CD4-positive, alpha-beta T cell (primary cell): ENCODE measurements at regions not wholly inside any gene's neighbourhood (a gene's known extent, or its start where the extent isn't known, plus 50 kb on each side); places are given as distances from the start of the nearest gene placed in this dataset.

Experiments used
- ATAC-seq: fragments of 200-7000 bp; cut with Tn5 transposase; one replicate; pipeline ENCODE4 v1.10.0; 2022; ENCODE audit warnings: mild to moderate bottlenecking; ENCODE audit not compliant: poor library complexity
- CTCF ChIA-PET: fragments of 350-600 bp; sonication (Branson Sonifier 250); formaldehyde crosslinking; loops from one replicate; lab custom pipeline; 2021; ENCODE audit warnings: antibody characterized with exemption, inconsistent platforms; lab: Charles Lee
- POLR2A ChIA-PET: fragments of 350-600 bp; sonication (Branson Sonifier 250); formaldehyde crosslinking; loops from one replicate; lab custom pipeline; 2021; ENCODE audit warnings: antibody characterized with exemption, inconsistent platforms; lab: Charles Lee
- DNase-seq, 14 experiments: peaks; one replicate each; pipeline ENCODE4 v3.0.0-alpha.2; 2013 to 2020; ENCODE audit warnings: mixed read lengths in 2 of 14
- H3K27ac ChIP-seq, 2 donors: one replicate each; pipeline versions ENCODE4 v1.5.1 to v1.7.0; 2013; ENCODE audit warnings: low read length in 2 of 2, low read depth in 1 of 2, mild to moderate bottlenecking in 1 of 2
- H3K27me3 ChIP-seq, 2 experiments: 1 replicate in 1 of 2; 2 replicates in 1 of 2; pipeline versions ENCODE4 v1.6.1 to v1.7.0; 2013; ENCODE audit warnings: low read length in 2 of 2, control low read depth in 1 of 2, mild to moderate bottlenecking in 1 of 2, moderate library complexity in 1 of 2; ENCODE audit not compliant: insufficient read depth in 2 of 2, control insufficient read depth in 1 of 2
- H3K36me3 ChIP-seq: one replicate; pipeline ENCODE4 v1.6.1; 2013; ENCODE audit warnings: low read length, control low read depth; ENCODE audit not compliant: insufficient read depth
- H3K4me1 ChIP-seq: one replicate; pipeline ENCODE4 v1.6.1; 2013; ENCODE audit warnings: low read length, control low read depth; ENCODE audit not compliant: insufficient read depth
- H3K4me3 ChIP-seq: one replicate; pipeline ENCODE4 v1.5.1; 2013; ENCODE audit warnings: mild to moderate bottlenecking, low read length, moderate library complexity
- H3K9me3 ChIP-seq, 2 experiments: 1 replicate in 1 of 2; 2 replicates in 1 of 2; pipeline versions ENCODE4 v1.6.1 to v1.7.0; 2013; ENCODE audit warnings: low read length in 2 of 2, mild to moderate bottlenecking in 2 of 2, control low read depth in 1 of 2, moderate library complexity in 1 of 2; ENCODE audit not compliant: control insufficient read depth in 1 of 2, insufficient read depth in 1 of 2
- H3K27ac Mint-ChIP-seq: one replicate; pipeline ENCODE4 v1.8.0; 2020; ENCODE audit warnings: mixed read lengths
- H3K27me3 Mint-ChIP-seq: one replicate; pipeline ENCODE4 v1.8.0; 2021; ENCODE audit warnings: mixed read lengths
- H3K36me3 Mint-ChIP-seq: one replicate; pipeline ENCODE4 v1.8.0; 2021; ENCODE audit warnings: low read depth, mixed read lengths
- H3K4me1 Mint-ChIP-seq: one replicate; pipeline ENCODE4 v1.8.0; 2021; ENCODE audit warnings: low read depth, mixed read lengths
- H3K4me3 Mint-ChIP-seq: one replicate; pipeline ENCODE4 v1.8.0; 2020; ENCODE audit warnings: mild to moderate bottlenecking, mixed read lengths
- H3K9me3 Mint-ChIP-seq: one replicate; pipeline ENCODE4 v1.8.0; 2020; ENCODE audit warnings: mixed read lengths
- CTCF ChIP-seq: fragments of 200-600 bp; IDR thresholded peaks from one replicate; pipeline ENCODE4 v1.8.0; 2022; ENCODE audit warnings: antibody characterized with exemption, mild to moderate bottlenecking
- intact Hi-C, 2 experiments: fragments of 100-400 bp; cut with DNase I in 1 of 2; cut with micrococcal nuclease in 1 of 2; formaldehyde crosslinking; loops; one replicate each; pipeline versions ENCODE4 v1.15.1 to v1.9.0; 2023 to 2025; cut with DNase I, micrococcal nuclease

- CTCF ChIA-PET, result no interaction called here
- no peak for TF ChIP-seq CTCF
Observed at GRCh38 chr2:49664827-49665226, 510.5 kb upstream of the FSHR start.

GRCh38 chr2:49661809-49662208 is 507.5 kb upstream of the FSHR start:
- Histone ChIP-seq H3K4me1 (no peaks in the 10 kb centered on the region), H3K9me3 (peaks cover 0 to 6% of the 10 kb centered on the region in 2 experiments), H3K27ac (no peak overlapping the region), H3K4me3 (no peak overlapping the region), H3K27me3 (no peaks in the 10 kb centered on the region), H3K36me3 (no peaks in the 10 kb centered on the region)
- ChIA-PET CTCF (no interaction called here), POLR2A (no interaction called here)
- Mint-ChIP-seq H3K4me3 (no peak overlapping the region), H3K4me1 (no peaks in the 10 kb centered on the region), H3K27me3 (no peaks in the 10 kb centered on the region), H3K9me3 (no peaks in the 10 kb centered on the region), H3K36me3 (no peaks in the 10 kb centered on the region), H3K27ac (no peak overlapping the region)
- intact Hi-C loops, result no loop called here
- ATAC-seq (no peak), DNase-seq (no peak)
- no peak for TF ChIP-seq CTCF

More at GRCh38 chr2:49664827-49665226, 510.5 kb upstream of the FSHR start:
- POLR2A ChIA-PET, result no interaction called here
- Histone ChIP-seq H3K4me1 (no peaks in the 10 kb centered on the region), H3K4me3 (no peak overlapping the region), H3K27me3 (no peaks in the 10 kb centered on the region), H3K27ac (no peak overlapping the region), H3K36me3 (no peaks in the 10 kb centered on the region), H3K9me3 (peaks cover 0 to 6% of the 10 kb centered on the region in 2 experiments)
- Mint-ChIP-seq H3K4me1 (no peaks in the 10 kb centered on the region), H3K27ac (no peak overlapping the region), H3K27me3 (no peaks in the 10 kb centered on the region), H3K4me3 (no peak overlapping the region), H3K36me3 (no peaks in the 10 kb centered on the region), H3K9me3 (peaks cover 4% of the 10 kb centered on the region)
- ATAC-seq, result no peak
- intact Hi-C loops, result no loop called here
- DNase-seq, result no peak

GRCh38 chr2:49656853-49657252 is 502.5 kb upstream of the FSHR start:
- no peak overlapping the region for H3K27ac ChIP-seq
- no peak overlapping the region for H3K4me3 ChIP-seq
- ATAC-seq (no peak), DNase-seq (no peak)
- H3K27me3 Mint-ChIP-seq, result no peaks in the 10 kb centered on the region
- H3K4me1 ChIP-seq, result no peaks in the 10 kb centered on the region
- intact Hi-C loops, result no loop called here
- no peak for TF ChIP-seq CTCF
- no peaks in the 10 kb centered on the region for H3K36me3 ChIP-seq
- ChIA-PET CTCF (no interaction called here), POLR2A (no interaction called here)
- H3K4me1 Mint-ChIP-seq, result no peaks in the 10 kb centered on the region
- H3K4me3 Mint-ChIP-seq, result no peak overlapping the region
- no peaks in the 10 kb centered on the region for H3K9me3 Mint-ChIP-seq
- no peak overlapping the region for H3K27ac Mint-ChIP-seq
- H3K27me3 ChIP-seq, result no peaks in the 10 kb centered on the region
- no peaks in the 10 kb centered on the region for H3K9me3 ChIP-seq
- no peaks in the 10 kb centered on the region for H3K36me3 Mint-ChIP-seq
